Erythroblast (primary cell): ENCODE measurements at regions not wholly inside any gene's neighbourhood (a gene's known extent, or its start where the extent isn't known, plus 50 kb on each side); places are given as distances from the start of the nearest gene placed in this dataset.

Experiments
- GATA1 ChIP-seq: IDR thresholded peaks from 2 replicates; pipeline ENCODE4 v1.6.1; 2011; ENCODE audit warnings: low read depth, mild to moderate bottlenecking, control low read depth, low read length, moderate library complexity
- POLR2A ChIP-seq: IDR thresholded peaks from 2 replicates; pipeline ENCODE4 v1.6.1; 2011; ENCODE audit warnings: mild to moderate bottlenecking, low read length

GRCh38 chrX:101986586-101986985, 54.8 kb upstream of the ZMAT1 start:
- TF ChIP-seq POLR2A: no peak
- no peak for TF ChIP-seq GATA1
